ENCODE measurements at regions not wholly inside any gene's neighbourhood (a gene's known extent, or its start where the extent isn't known, plus 50 kb on each side); places are given as distances from the start of the nearest gene placed in this dataset.

- in situ Hi-C loops (cut with MboI; ENCODE audit: low sequenced_read_pairs), result loop anchor here (25.0 kb wide), 1 partner anchor 493 kb away; the partner anchor contains the start of gene MINDY2
Measured at GRCh38 chr15:58268746-58269267, 130.6 kb downstream of the AQP9 start.

- in situ Hi-C loops (cut with MboI; ENCODE audit: low sequenced_read_pairs), result loop anchor here (25.0 kb wide), 1 partner anchor 493 kb away; the partner anchor contains the start of gene MINDY2
Measured at GRCh38 chr15:58269455-58270414, 131.6 kb downstream of the AQP9 start.

- in situ Hi-C loops (cut with MboI; ENCODE audit: low sequenced_read_pairs), result loop anchor here (25.0 kb wide), 1 partner anchor 491 kb away; the partner anchor contains the start of gene MINDY2
Measured at GRCh38 chr15:58271410-58271809, 133.2 kb downstream of the AQP9 start.

- in situ Hi-C loops (cut with MboI; ENCODE audit: low sequenced_read_pairs), result loop anchor here (25.0 kb wide), 1 partner anchor 489 kb away; the partner anchor contains the start of gene MINDY2
Measured at GRCh38 chr15:58273104-58273503, 134.9 kb downstream of the AQP9 start.

- in situ Hi-C loops (cut with MboI; ENCODE audit: low sequenced_read_pairs), result loop anchor here (25.0 kb wide), 1 partner anchor 487 kb away; the partner anchor contains the start of gene MINDY2
Measured at GRCh38 chr15:58274885-58275284, 136.7 kb downstream of the AQP9 start.

GRCh38 chr15:58275785-58276184 lies 137.6 kb downstream of the AQP9 start:
- in situ Hi-C loops (cut with MboI; ENCODE audit: low sequenced_read_pairs), result no loop called here

- in situ Hi-C loops (cut with MboI; ENCODE audit: low sequenced_read_pairs), result no loop called here
Measured at GRCh38 chr15:58276924-58277323, 138.7 kb downstream of the AQP9 start.

GRCh38 chr15:58277333-58277732 lies 139.2 kb downstream of the AQP9 start:
- in situ Hi-C loops (cut with MboI; ENCODE audit: low sequenced_read_pairs), result no loop called here

GRCh38 chr15:58279106-58279505 lies 140.9 kb downstream of the AQP9 start:
- in situ Hi-C loops (cut with MboI; ENCODE audit: low sequenced_read_pairs), result no loop called here

GRCh38 chr15:58279654-58280053 lies 141.5 kb downstream of the AQP9 start:
- in situ Hi-C loops (cut with MboI; ENCODE audit: low sequenced_read_pairs), result no loop called here

GRCh38 chr15:58282060-58282708 lies 144.0 kb downstream of the AQP9 start:
- in situ Hi-C loops (cut with MboI; ENCODE audit: low sequenced_read_pairs), result no loop called here

GRCh38 chr15:58283302-58283701 lies 145.1 kb downstream of the AQP9 start:
- in situ Hi-C loops (cut with MboI; ENCODE audit: low sequenced_read_pairs), result no loop called here

- in situ Hi-C loops (cut with MboI; ENCODE audit: low sequenced_read_pairs), result no loop called here
Measured at GRCh38 chr15:58284293-58284692, 146.1 kb downstream of the AQP9 start.

GRCh38 chr15:58285212-58285920 lies 146.4 kb upstream of the LIPC start:
- in situ Hi-C loops (cut with MboI; ENCODE audit: low sequenced_read_pairs), result no loop called here

GRCh38 chr15:58285921-58286278 lies 145.9 kb upstream of the LIPC start:
- in situ Hi-C loops (cut with MboI; ENCODE audit: low sequenced_read_pairs), result no loop called here

- in situ Hi-C loops (cut with MboI; ENCODE audit: low sequenced_read_pairs), result no loop called here
Measured at GRCh38 chr15:58286523-58286922, 145.3 kb upstream of the LIPC start.

GRCh38 chr15:58287891-58288290 lies 143.9 kb upstream of the LIPC start:
- in situ Hi-C loops (cut with MboI; ENCODE audit: low sequenced_read_pairs), result no loop called here

GRCh38 chr15:58288592-58288991 lies 143.2 kb upstream of the LIPC start:
- in situ Hi-C loops (cut with MboI; ENCODE audit: low sequenced_read_pairs), result no loop called here

GRCh38 chr15:58291848-58292247 lies 139.9 kb upstream of the LIPC start:
- in situ Hi-C loops (cut with MboI; ENCODE audit: low sequenced_read_pairs), result no loop called here

- in situ Hi-C loops (cut with MboI; ENCODE audit: low sequenced_read_pairs), result no loop called here
Measured at GRCh38 chr15:58292751-58293175, 139.0 kb upstream of the LIPC start.
